Retina (tissue), 1 donor: ENCODE measurements at regions not wholly inside any gene's neighbourhood (a gene's known extent, or its start where the extent isn't known, plus 50 kb on each side); places are given as distances from the start of the nearest gene placed in this dataset.

Source experiments
- DNase-seq: peaks from one replicate; pipeline ENCODE4 v3.0.0-alpha.2; 2016

DNA sequence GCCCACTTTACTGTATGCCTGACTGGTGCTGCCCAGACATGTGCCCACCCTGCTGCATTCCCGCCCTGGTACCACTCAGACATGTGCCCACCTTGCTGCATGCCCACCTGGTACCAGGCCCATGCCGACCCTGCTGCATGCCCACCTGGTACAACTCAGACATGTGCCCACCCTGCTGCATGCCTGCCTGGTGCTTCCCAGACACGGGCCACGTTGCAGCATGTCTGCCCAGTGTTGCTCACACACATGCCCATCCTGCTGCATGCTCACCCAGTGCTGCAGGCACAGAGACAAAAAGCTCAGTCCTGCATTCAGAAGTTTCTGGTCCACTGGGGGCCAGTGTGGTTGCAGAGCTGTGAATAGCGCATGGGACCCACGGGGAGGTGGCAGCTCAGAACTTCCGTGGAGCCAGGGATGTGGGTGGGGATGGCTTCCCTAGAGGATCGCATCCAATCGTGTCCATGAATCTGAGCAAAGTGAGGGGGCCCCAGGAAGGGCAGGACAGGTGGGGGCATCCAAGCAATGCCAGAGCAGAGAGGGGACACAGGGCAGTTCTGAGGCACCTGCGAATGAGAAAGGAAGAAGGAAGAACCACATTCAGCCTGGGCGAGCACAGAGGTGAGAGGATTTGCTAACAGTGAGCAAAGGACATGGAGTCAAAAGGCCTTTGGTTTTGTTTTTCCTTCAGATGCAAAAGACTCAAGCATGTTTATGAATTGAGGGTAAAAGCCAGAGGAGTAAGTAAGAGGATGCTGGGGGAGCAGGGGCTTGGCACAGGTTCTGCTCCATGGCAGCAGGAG lies 175.9 kb upstream of the C14orf180 start:
- no peak for DNase-seq

DNA sequence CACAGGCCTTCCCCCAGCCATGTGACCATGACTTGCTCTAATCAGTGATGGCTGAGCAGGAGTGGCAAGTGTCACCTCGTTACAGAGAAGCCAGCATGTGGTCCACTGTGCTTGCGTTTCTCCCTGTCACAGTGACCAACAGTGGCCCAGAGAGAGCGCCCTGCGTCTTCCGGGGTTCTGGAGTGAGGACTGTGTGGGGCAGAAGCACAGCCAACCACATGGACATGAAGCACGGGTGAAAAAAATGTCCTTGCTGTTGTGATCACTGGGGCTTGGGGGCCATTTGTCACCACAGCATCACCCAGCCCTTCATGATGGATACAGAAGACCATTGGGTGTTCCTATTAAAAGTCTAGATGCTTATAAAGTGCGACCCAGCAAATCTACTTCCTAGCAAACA lies 174.6 kb upstream of the C14orf180 start:
- no peak for DNase-seq

- DNase-seq = no peak
Observed at GRCh38 chr14:104405360-104406226, 174.0 kb upstream of the C14orf180 start.

DNA sequence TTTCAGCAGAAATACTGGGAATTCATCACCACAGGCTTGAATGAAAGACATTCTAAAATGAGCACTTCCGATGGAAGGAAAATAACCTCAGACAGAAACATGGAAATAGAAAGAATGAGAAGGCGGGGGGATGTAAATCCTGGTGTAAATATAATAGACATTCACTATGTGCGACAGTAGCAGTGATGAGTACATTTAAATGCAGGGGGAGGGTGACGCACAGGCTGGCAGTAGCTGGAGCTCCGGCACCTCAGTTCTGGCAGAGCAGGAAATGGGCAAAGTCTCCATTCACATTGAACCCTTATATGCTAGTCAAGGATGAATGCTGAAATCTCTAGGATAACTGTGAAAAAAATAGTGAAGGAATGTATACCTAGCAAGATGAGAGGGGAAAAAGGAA lies 172.7 kb upstream of the C14orf180 start:
- DNase-seq = no peak

- no peak for DNase-seq
Observed at GRCh38 chr14:104416383-104416782, 163.2 kb upstream of the C14orf180 start.

DNA sequence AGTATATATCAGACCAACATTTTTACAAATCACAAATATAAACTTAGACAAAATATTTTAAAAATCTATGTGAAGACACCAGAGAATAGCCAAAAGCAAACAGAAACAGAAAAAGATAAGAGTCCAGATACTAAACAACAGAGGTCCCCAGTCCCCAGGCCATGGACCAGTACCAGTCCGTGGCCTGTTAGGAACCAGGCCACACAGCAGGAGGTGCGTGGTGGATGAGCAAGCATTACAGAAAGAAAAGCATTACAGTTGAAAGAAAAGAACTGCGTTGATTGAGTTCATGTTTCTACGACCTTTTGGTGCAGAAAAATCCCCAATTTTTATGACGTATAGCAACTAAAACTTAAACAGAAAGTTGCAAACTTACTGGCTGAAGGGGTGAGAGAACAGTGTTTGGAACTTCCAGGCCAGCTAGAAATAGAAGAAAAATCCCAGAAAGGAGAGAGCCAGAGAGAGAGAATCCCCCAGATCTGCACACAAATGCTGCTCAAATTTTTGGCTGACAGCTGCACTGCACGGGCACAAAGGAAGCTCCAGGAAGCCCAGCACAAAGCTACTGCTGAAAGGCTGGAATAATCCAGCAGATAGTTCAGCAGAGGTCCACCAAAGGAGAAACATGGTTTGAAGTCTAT lies 159.6 kb upstream of the C14orf180 start:
- peak; percentile 67 for DNase-seq

DNA sequence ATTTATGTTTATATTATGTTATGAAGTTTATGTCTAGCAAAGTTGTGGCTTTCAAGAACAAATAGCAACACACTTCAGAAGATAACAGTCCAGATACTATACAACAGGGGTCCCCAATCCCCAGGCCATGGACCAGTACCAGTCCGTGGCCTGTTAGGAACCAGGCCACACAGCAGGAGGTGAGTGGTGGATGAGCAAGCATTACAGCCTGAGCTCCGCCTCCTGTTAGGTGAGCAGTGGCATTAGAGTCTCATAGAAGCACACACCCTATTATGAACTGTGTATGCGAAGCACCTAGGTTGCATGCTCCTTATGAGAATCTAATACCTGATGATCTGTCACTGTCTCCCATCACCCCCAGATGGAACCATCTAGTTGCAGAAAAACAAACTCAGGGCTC lies 159.0 kb upstream of the C14orf180 start:
- DNase-seq = peak; percentile 22

DNA sequence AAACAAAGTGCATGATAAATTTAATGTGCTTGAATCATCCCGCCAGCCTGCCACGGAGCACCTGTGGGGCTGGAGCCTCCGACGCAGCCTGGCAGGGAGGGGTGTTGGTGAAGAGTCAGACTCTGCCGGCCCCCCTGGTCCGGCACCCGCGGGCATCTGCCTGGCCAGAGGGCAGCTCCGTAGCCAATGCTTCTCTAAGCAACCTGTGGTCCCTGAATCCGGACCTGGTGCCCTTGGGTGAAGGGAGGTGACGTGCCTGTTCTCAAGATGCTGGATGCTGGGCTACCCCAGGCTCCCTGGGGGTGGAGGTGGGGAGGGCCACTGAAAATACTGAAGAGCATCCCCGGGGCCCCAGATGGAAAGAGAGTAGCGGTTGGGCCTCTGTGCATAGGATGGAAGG lies 158.6 kb upstream of the C14orf180 start:
- DNase-seq = no peak

GRCh38 chr14:104421401-104421821 lies 158.2 kb upstream of the C14orf180 start:
- DNase-seq = no peak

DNA sequence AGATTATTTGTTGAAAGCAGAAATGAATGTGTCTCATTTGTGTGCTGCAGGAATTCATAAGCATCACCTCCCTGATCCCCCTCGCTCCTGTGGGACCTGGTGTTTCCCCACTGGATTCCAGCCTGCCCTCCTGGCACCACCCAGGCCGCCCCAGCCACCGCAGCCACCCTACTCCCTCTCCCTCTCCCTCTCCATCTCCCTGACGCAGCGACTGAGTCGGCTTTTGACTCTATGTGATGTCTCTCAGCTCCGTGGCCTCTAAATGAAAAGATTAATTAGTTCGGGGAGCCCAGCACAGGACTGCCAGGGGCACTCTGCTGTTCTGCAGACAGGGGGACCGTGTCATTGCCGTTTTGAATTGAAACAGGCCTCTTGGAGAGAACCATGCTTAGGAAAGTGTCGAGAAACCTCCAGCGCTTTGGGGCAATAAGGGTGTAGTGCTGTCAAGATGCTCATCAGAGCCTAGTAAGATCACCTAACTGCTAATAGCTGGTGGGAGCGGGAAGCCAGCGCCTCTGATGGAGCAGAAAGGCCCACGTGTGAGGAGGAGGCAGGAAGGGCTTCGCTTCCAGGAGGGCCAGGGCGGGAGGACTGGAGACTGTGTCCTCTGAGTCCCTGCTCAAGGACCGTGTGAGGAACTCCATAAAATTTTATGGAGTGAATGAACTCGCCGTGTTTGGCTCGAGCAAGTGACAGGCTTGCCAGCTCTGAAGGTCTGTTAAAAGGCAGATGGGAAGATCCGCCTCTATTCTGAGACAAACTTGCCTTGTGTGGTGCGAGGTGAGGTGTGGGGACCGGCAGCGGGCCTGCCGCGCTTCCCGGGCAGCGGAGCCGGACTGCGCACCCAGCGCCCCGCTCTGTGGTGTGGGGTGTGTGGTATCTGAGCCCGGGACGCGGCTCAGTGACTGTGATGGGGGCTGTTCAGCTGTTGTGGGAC lies 157.4 kb upstream of the C14orf180 start:
- peak; percentile 47 for DNase-seq

DNA sequence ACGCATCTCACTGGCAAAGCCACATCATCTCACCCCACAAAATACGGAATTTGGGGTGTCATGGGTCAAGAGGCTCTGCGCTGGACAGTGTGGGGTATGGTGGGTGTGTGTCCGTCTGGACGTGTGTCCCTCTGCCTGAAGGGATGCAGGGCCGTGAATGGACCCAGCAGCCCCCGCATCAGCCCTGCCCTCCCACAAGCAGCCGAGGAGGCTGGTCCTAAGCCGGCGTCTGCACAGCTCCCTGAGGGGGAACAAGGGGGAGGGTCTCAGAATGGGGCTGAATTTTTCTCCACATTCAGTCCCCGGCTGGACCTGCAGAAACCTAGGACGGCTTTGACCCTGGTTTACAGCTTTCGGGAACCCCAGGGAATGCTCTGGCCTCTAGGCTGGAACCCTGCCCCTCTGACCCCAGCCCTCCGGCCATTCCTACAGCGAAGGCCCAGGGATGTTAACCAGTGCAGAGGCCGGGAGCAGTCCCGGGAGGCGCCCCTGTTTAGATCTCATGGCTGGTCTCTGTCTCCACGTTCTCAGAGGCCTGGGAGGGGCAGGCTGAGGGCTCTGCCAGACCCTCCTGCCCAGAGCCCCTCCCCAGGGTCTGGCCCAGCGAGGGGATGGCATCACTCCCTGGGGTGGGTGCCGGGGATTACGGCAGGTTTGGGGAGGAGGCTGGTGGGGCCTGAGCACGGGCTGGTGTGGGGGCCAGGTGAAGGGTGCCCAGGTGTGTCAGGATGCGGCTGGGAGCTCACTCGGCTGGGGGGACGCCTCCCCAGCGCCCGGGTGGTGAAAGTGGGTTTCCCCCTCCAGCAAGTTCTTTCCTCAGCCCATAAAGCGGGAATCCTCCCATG lies 156.5 kb upstream of the C14orf180 start:
- peak; percentile 37 for DNase-seq

DNA sequence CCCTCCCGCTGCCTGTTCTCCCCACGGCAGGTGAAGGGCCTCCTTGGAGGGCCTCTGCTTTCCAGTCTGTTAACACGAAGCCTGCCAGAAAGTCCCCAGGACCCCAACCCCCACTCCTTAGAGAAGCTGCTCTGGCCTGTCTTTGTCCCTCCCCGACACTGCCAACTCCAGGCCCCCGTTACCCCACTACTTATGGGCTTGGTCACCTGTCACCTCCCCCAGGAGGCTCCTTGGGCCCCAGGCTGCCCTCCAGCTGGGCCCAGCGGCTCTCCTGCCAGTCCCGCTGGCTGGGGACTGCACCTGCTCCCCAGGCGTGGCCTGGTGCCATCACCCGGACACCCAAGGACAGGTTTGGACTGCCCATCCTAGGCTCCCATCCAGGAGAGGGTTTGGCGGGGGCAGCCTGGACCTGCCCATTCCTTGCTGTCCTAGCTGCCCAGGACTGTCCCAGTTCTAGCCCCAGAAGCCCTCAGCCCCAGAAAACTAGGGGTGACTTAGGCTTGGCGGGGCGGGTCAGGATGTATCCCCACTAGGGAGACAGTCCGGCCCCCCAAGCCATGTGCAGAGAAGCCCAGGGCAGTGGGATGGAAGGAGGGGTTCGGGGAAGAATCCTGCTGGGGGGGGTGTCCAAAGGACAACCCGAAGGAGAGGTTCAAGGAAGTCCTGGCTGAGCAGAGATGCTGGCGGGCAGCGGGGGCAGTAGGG lies 155.7 kb upstream of the C14orf180 start:
- DNase-seq = peak; percentile 28

DNA sequence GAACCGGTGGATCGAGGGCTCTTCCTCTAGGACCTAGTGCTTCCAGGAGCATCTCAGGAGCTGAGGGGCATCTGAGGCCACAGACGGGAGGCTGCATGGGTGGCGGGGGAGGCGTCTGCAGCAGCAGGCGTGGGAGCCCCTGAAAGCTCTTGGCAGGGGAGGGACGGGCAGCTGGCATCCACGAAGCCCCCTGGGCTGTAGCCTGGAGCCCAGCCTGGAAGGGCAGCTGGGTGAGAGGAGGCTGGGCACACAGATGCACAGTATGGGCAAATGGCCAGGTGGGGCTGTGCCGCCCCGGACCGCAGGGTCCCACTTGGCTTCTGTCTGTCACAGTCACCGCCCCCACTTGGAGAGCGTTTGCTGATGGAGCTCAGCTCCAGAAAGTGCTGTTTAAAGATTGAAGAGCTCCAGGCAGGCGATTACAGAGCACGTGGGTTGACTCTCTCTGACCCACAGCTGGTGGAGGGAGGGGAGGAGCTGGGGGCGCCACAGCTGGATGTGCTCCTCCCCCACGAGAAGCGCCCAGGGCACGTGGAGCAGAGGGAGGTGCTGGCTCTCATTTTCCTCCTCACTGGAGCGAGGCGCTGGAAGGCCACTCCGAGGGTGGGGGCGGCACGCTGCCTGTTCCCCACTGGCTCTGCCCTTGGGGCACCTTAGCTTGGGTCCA lies 155.0 kb upstream of the C14orf180 start:
- peak; percentile 86 for DNase-seq

GRCh38 chr14:104425171-104425681 lies 154.3 kb upstream of the C14orf180 start:
- no peak for DNase-seq

- DNase-seq = peak; percentile 25
Observed at GRCh38 chr14:104425763-104426646, 153.6 kb upstream of the C14orf180 start.

DNA sequence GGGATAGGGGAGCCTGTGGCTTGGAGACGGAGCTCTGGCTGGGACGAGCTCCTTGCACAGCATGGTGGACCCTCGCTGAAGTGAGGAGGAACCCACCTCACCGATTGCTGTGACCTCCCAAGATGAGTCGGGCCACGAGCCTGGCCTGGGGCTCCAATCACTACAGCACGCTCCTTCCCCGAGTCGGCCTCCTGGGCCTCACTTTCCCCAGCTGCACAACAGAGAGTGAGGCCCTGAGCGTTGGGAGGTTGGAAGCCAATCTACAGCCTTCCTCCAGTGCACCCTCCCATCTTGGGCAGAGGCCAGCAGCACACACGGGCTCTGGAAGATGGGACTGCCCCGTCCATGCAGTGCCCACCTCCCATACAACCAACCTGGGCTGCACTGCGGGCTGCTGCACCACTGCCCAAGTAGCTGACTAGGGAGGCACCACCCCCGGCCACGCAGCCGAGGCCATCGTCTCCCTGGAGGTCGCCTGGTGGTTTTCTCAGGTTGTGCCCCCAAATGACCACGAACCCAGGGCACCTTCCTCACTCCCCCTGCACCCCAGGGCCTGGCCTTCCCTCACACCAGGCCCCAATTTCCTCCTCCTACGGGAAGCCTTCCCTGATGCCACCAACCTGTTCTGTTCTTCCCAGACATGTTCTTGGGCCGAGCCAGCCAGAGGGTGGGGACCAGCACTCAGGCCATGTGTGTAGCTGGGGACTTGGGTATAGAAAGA lies 152.3 kb upstream of the C14orf180 start:
- no peak for DNase-seq

DNA sequence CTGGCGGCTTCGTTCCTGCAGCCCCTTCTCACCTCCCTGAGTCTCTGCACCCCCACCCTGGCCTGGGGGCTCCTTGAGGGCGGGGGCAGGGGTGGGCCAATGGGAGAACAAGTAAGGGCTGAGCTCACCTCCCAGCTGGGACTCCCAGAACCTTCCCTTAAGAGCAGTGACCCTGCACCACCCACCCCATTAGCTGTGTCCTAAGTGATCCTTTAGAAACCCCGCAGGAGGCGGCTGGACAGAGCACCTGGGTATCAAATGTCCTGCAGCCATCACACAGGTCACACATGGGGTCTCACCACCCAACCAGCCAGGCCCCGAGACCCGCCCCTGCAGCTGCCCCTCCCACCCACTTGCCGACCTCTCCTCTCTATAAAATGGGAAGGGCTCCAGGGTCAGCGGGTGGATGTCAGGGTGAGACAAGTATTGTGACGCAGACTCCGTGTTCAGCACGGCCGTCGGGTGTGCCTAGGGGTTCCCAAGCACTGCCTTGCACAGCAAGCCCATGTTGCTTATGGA lies 151.2 kb upstream of the C14orf180 start:
- no peak for DNase-seq

DNA sequence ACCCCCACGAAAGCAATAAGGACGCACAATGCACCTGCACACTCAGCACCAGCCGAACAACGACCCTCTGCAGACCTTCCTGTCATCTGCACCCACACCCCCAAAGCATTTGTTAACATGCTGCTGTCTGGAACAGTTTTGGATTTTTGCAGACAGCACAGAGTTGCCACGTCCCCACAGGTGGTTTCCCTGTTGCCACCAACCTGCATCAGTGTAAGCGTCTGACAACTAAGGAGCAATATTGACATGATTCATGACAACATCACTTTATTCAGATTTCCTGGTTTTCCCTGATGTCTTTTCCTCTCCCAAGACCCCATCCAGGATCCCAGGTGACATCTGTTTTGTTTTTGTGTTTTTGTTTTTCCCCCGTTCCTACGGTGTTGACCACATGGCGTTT lies 150.7 kb upstream of the C14orf180 start:
- no peak for DNase-seq
